MCF 10A (cell line): ENCODE measurements at regions not wholly inside any gene's neighbourhood (a gene's known extent, or its start where the extent isn't known, plus 50 kb on each side); places are given as distances from the start of the nearest gene placed in this dataset.

Source experiments
- BruUV-seq: library from RNA; stranded (reverse); fragments of 400-500 nt; replicated peaks from 2 replicates; lab custom pipeline; 2021; lab: Mats Ljungman, UMichigan
- CTCF ChIA-PET: fragments of 300-600 bp; sonication (Branson Sonifier 250); formaldehyde crosslinking; extraction: SDS; loops from one replicate; lab custom pipeline; 2021; ENCODE audit warnings: antibody characterized with exemption, inconsistent platforms; lab: Yijun Ruan, JAX
- POLR2A ChIA-PET: fragments of 300-600, 350-650 bp; sonication (Branson Sonifier 250); formaldehyde crosslinking; extraction: SDS; loops from one replicate; lab custom pipeline; 2020; ENCODE audit warnings: antibody characterized with exemption, inconsistent platforms; lab: Yijun Ruan, JAX
- DNase-seq: peaks from one replicate; pipeline ENCODE4 v3.0.0-alpha.2; 2018; ENCODE audit not compliant: unreplicated experiment
- H3K27ac Mint-ChIP-seq: one replicate; pipeline ENCODE4 v1.8.0; 2022; ENCODE audit warnings: mild to moderate bottlenecking, low read depth, mixed read lengths; ENCODE audit not compliant: unreplicated experiment
- H3K27me3 Mint-ChIP-seq: one replicate; pipeline ENCODE4 v1.8.0; 2022; ENCODE audit warnings: mixed read lengths; ENCODE audit not compliant: insufficient read depth, unreplicated experiment
- H3K36me3 Mint-ChIP-seq: one replicate; pipeline ENCODE4 v1.8.0; 2022; ENCODE audit warnings: mild to moderate bottlenecking, moderate library complexity, mixed read lengths; ENCODE audit not compliant: insufficient read depth, unreplicated experiment
- H3K4me1 Mint-ChIP-seq: one replicate; pipeline ENCODE4 v1.8.0; 2022; ENCODE audit warnings: mixed read lengths; ENCODE audit not compliant: insufficient read depth, unreplicated experiment
- H3K4me3 Mint-ChIP-seq: one replicate; pipeline ENCODE4 v1.8.0; 2022; ENCODE audit warnings: mild to moderate bottlenecking, moderate library complexity, mixed read lengths; ENCODE audit not compliant: unreplicated experiment
- H3K9me3 Mint-ChIP-seq: one replicate; pipeline ENCODE4 v1.8.0; 2022; ENCODE audit warnings: mixed read lengths; ENCODE audit not compliant: unreplicated experiment
- CTCF ChIP-seq: fragments of 200-600 bp; IDR thresholded peaks from one replicate; pipeline ENCODE4 v1.8.0; 2022; ENCODE audit warnings: antibody characterized with exemption, mild to moderate bottlenecking; ENCODE audit not compliant: unreplicated experiment
- intact Hi-C: fragments of 100-400 bp; cut with micrococcal nuclease; formaldehyde crosslinking; loops from 2 replicates; pipeline ENCODE4 v1.14.1; 2022

DNA sequence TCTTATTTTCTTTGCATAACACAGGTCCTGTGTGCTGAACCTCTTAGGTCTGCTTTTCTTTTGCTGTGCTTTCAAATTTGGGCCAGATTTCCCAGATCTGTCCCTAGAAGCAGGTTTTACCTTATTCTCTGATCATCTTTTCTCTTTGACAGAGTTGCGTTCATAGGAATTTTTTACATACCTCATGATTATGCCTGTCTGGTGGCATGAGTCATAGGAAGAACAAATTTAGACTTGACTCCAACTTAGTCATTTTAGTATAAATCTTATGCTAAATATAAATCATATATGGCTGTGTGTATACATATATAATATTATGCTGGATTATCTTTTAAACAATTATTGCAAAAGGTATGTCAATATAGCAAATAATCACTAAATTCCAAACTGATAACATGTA is 1038.9 kb downstream of the GRM8 start:
- H3K9me3 Mint-ChIP-seq: no peaks in the 10 kb centered on the region
- no peak for TF ChIP-seq CTCF
- no peaks in the 10 kb centered on the region for H3K27me3 Mint-ChIP-seq
- H3K4me1 Mint-ChIP-seq: peaks cover 12% of the 10 kb centered on the region
- no peak overlapping the region for H3K27ac Mint-ChIP-seq
- CTCF ChIA-PET: no interaction called here
- intact Hi-C loops: no loop called here
- BruUV-seq: no TSS peak
- DNase-seq: peak; percentile 42
- no peak overlapping the region for H3K4me3 Mint-ChIP-seq
- POLR2A ChIA-PET: no interaction called here
- H3K36me3 Mint-ChIP-seq: no peaks in the 10 kb centered on the region

DNA sequence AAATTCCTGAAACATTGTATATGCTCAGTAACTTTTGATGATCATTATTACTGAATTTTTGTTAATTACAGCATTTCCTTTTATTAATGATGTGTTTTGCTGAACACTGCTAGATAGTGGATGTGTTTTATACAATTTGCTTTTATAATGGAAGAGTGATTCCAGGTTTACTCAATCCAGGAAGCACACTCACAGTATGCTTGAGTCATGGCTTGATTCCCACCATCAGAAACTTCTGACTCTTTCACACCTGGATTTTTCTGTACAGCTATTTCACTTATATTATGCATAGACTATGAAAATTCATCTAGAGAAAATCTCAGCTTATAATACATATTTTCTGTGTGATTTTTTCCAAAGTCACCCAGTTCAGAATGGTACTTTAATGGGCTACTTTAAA is 1040.9 kb downstream of the GRM8 start:
- ChIA-PET CTCF (no interaction called here), POLR2A (no interaction called here)
- H3K27me3 Mint-ChIP-seq: no peaks in the 10 kb centered on the region
- intact Hi-C loops: no loop called here
- no peaks in the 10 kb centered on the region for H3K9me3 Mint-ChIP-seq
- DNase-seq: peak; percentile 62
- H3K27ac Mint-ChIP-seq: no peak overlapping the region
- H3K36me3 Mint-ChIP-seq: no peaks in the 10 kb centered on the region
- BruUV-seq: no TSS peak
- TF ChIP-seq CTCF: no peak
- peaks cover 12% of the 10 kb centered on the region for H3K4me1 Mint-ChIP-seq
- H3K4me3 Mint-ChIP-seq: no peak overlapping the region

DNA sequence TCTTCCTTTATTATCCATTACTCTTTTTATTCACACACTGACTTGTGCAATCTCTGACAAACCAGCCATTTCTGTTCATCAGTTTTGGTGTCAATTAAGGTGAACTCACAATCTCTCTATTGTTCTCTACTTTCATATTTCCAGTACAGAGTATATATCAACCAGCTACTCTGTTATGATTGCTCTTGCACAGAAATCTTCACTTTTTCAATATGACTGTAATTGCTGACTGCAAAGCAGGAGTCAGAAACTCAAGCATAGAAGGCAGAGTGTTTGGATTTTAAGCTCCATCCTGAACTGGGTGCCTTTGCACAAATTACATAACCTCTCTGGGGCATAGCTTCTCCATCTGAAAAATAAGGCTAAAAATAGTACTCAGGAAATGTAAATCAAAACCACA is 1042.0 kb downstream of the GRM8 start:
- Mint-ChIP-seq H3K9me3 (no peaks in the 10 kb centered on the region), H3K36me3 (no peaks in the 10 kb centered on the region), H3K27me3 (no peaks in the 10 kb centered on the region), H3K27ac (no peak overlapping the region), H3K4me1 (peaks cover 12% of the 10 kb centered on the region), H3K4me3 (no peak overlapping the region)
- no peak for TF ChIP-seq CTCF
- DNase-seq: no peak
- ChIA-PET POLR2A (no interaction called here), CTCF (interaction anchor here (0.6 kb wide), 2 partner anchors 11 to 400 kb away, joined by 3 to 4 read pairs; no protein-coding TSS in a partner anchor)
- intact Hi-C loops: no loop called here
- no TSS peak for BruUV-seq

DNA sequence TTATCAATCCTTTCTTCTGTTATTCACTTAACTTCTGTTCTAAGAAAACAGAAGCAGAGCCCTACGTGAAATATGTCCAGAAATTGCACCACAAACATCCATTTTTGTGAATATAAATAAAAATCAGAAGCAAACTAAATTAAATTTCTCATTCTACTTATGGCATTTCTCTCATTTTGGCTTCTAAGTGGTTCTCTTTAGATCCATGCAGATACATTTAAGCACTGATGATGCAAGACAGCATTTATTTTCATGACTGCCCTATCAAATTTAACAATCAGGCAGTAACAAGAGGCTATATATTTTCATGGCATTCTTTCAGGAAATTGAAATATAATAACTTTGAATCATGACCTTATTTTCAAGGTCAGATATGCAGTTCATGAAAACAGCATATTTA is 1049.6 kb downstream of the GRM8 start:
- no peaks in the 10 kb centered on the region for H3K27me3 Mint-ChIP-seq
- no peak overlapping the region for H3K27ac Mint-ChIP-seq
- H3K36me3 Mint-ChIP-seq: no peaks in the 10 kb centered on the region
- CTCF ChIA-PET: interaction anchor here (0.7 kb wide), 1 partner anchor 13 kb away, joined by 3 read pairs; no protein-coding TSS in a partner anchor
- no peak for TF ChIP-seq CTCF
- BruUV-seq: no TSS peak
- DNase-seq: no peak
- no peak overlapping the region for H3K4me3 Mint-ChIP-seq
- H3K9me3 Mint-ChIP-seq: no peaks in the 10 kb centered on the region
- intact Hi-C loops: no loop called here
- POLR2A ChIA-PET: no interaction called here
- H3K4me1 Mint-ChIP-seq: no peaks in the 10 kb centered on the region
